ENCODE measurements at regions not wholly inside any gene's neighbourhood (a gene's known extent, or its start where the extent isn't known, plus 50 kb on each side); places are given as distances from the start of the nearest gene placed in this dataset.

- H3K9ac ChIP-seq (ENCODE audit: insufficient read depth in 1 of 2, low read length in 2 of 2): no peak overlapping the region
- DNase-seq (no peak), ATAC-seq (ENCODE audit: insufficient read depth, low FRiP score) (no peak)
- H3K4me3 ChIP-seq: no peak overlapping the region
- no peak for TF ChIP-seq CTCF (IDR thresholded peaks at IDR 0.05; ENCODE audit: control extremely low read depth, extremely low read depth)
- no peaks in the 10 kb centered on the region for H3K9me3 ChIP-seq (ENCODE audit: control insufficient read depth in 4 of 4, insufficient read depth in 3 of 4, low read length in 3 of 4)
- no peak overlapping the region for H3K27ac ChIP-seq (ENCODE audit: low read depth in 1 of 2, low read length in 1 of 2)
- no peaks in the 10 kb centered on the region for H3K36me3 ChIP-seq (ENCODE audit: control insufficient read depth in 4 of 4, insufficient read depth in 4 of 4, low read length in 4 of 4)
- WGBS, 2 donors: 60 to 80% methylated on average over 8 of the region's 8 CpGs
- H3K4me1 ChIP-seq (ENCODE audit: control insufficient read depth in 5 of 5, insufficient read depth in 5 of 5, low read length in 5 of 5): no peaks in the 10 kb centered on the region
- H3K27me3 ChIP-seq (ENCODE audit: control insufficient read depth in 3 of 3, insufficient read depth in 3 of 3, low read length in 2 of 3): no peaks in the 10 kb centered on the region
Measured at GRCh38 chr14:65937079-65937959, 524.8 kb downstream of the FUT8 start.

- no peak for TF ChIP-seq CTCF (IDR thresholded peaks at IDR 0.05; ENCODE audit: control extremely low read depth, extremely low read depth)
Measured at GRCh38 chr14:65937960-65938316, 525.4 kb downstream of the FUT8 start.

GRCh38 chr14:65938738-65939137, 526.2 kb downstream of the FUT8 start:
- ATAC-seq (ENCODE audit: insufficient read depth, low FRiP score) (no peak), DNase-seq (no peak)
- H3K27me3 ChIP-seq (ENCODE audit: control insufficient read depth in 3 of 3, insufficient read depth in 3 of 3, low read length in 2 of 3): peaks cover 0 to 2% (median 0%) of the 10 kb centered on the region in 3 donors
- H3K36me3 ChIP-seq (ENCODE audit: control insufficient read depth in 4 of 4, insufficient read depth in 4 of 4, low read length in 4 of 4): no peaks in the 10 kb centered on the region
- no peak overlapping the region for H3K4me3 ChIP-seq
- WGBS, 2 donors: 76 to 81% methylated on average over 2 of the region's 2 CpGs
- H3K27ac ChIP-seq (ENCODE audit: low read depth in 1 of 2, low read length in 1 of 2): no peak overlapping the region
- no peaks in the 10 kb centered on the region for H3K4me1 ChIP-seq (ENCODE audit: control insufficient read depth in 5 of 5, insufficient read depth in 5 of 5, low read length in 5 of 5)
- H3K9ac ChIP-seq (ENCODE audit: insufficient read depth in 1 of 2, low read length in 2 of 2): no peak overlapping the region
- no peak for TF ChIP-seq CTCF (IDR thresholded peaks at IDR 0.05; ENCODE audit: control extremely low read depth, extremely low read depth)
- H3K9me3 ChIP-seq (ENCODE audit: control insufficient read depth in 4 of 4, insufficient read depth in 3 of 4, low read length in 3 of 4): no peaks in the 10 kb centered on the region

More at GRCh38 chr14:65937960-65938316, 525.4 kb downstream of the FUT8 start:
- H3K4me3 ChIP-seq: no peak overlapping the region
- ATAC-seq (ENCODE audit: insufficient read depth, low FRiP score): no peak
- H3K36me3 ChIP-seq (ENCODE audit: control insufficient read depth in 4 of 4, insufficient read depth in 4 of 4, low read length in 4 of 4): no peaks in the 10 kb centered on the region
- no peak overlapping the region for H3K9ac ChIP-seq (ENCODE audit: insufficient read depth in 1 of 2, low read length in 2 of 2)
- H3K4me1 ChIP-seq (ENCODE audit: control insufficient read depth in 5 of 5, insufficient read depth in 5 of 5, low read length in 5 of 5): no peaks in the 10 kb centered on the region
- no peak for DNase-seq
- H3K27ac ChIP-seq (ENCODE audit: low read depth in 1 of 2, low read length in 1 of 2): no peak overlapping the region
- H3K9me3 ChIP-seq (ENCODE audit: control insufficient read depth in 4 of 4, insufficient read depth in 3 of 4, low read length in 3 of 4): no peaks in the 10 kb centered on the region
- no peaks in the 10 kb centered on the region for H3K27me3 ChIP-seq (ENCODE audit: control insufficient read depth in 3 of 3, insufficient read depth in 3 of 3, low read length in 2 of 3)
